Effector CD8-positive, alpha-beta T cell (primary cell): ENCODE measurements at regions not wholly inside any gene's neighbourhood (a gene's known extent, or its start where the extent isn't known, plus 50 kb on each side); places are given as distances from the start of the nearest gene placed in this dataset.

ENCODE experiments used
- DNase-seq: peaks from one replicate; lab custom pipeline; 2025; lab: John Stamatoyannopoulos, UW

- DNase-seq = no peak
Measured at GRCh38 chr10:78298835-78299234, 265.2 kb downstream of the RPS24 start.

GRCh38 chr10:78299851-78300468, 266.3 kb downstream of the RPS24 start:
- DNase-seq = no peak

GRCh38 chr10:78300526-78300925, 266.9 kb downstream of the RPS24 start:
- no peak for DNase-seq

GRCh38 chr10:78301481-78301880, 267.8 kb downstream of the RPS24 start:
- DNase-seq = no peak

GRCh38 chr10:78301891-78302738, 268.5 kb downstream of the RPS24 start:
- no peak for DNase-seq

GRCh38 chr10:78302739-78302988, 269.0 kb downstream of the RPS24 start:
- DNase-seq = no peak

DNA sequence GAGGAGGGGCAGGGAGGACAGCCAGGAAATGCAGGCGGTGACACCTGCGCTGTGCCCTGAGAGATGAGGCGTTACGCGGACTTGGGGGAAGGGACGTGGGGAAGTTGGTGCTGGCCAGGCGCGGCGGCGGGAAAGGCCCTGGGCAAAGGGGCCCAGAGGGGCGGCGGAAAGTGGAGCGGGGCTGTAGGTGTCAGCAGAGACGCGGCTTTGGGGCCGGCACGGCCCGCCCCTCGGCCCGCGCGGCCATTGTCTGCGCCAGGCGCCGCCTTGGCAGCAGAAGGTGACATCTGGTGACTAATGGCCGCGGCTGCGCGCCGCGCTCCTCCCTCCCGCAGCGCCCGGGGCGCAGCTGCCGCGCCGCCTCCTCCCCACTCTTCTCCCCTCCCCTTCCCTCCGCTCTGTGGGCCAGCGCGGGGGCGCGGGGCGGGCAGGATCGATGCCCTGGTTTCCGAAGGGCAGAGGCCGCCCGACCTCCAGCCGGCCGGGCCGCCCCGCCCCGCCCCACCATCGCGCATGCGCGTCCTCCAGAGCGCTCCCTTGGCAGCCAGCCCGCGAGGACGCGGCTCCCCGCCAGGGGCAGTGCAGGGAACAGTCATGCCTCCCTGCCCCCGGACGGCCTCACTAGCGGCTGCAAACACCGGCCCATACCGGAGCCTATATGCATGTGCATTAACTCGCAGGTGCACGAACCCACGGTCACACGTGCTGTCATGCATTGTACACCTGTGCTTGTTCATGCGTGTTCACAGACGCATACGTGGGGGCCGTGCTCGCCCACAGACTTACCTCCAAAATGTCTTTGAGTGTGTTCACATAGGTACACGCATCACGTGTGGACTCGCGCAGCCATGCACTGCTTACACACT, 269.6 kb downstream of the RPS24 start:
- peak; percentile 94 for DNase-seq

- DNase-seq = no peak
Measured at GRCh38 chr10:78304091-78305045, 270.7 kb downstream of the RPS24 start.

DNA sequence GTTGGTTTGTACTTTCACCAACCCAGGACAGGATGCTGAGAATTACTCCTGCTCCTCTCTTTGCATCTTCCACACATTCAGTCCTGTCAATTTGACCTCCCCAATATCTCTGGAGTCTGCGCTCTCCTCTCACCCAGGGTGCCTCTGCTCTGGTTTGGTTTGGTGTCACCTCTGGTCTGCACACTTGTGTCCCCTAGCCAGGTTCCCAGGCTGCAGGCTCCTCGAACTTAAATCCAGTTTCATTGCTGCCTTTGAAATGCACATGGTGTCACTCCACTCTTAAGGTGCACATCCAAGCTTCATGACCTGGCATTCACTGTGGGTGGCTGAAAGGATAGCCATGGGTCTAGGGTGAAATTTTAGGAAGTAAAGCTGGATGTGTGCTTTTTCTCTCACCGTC, 271.6 kb downstream of the RPS24 start:
- DNase-seq = no peak

- no peak for DNase-seq
Measured at GRCh38 chr10:78306358-78306757, 272.7 kb downstream of the RPS24 start.

GRCh38 chr10:78307576-78307975, 273.9 kb downstream of the RPS24 start:
- no peak for DNase-seq

GRCh38 chr10:78309536-78310237, 276.0 kb downstream of the RPS24 start:
- DNase-seq = no peak

GRCh38 chr10:78310481-78311080, 276.9 kb downstream of the RPS24 start:
- no peak for DNase-seq

DNA sequence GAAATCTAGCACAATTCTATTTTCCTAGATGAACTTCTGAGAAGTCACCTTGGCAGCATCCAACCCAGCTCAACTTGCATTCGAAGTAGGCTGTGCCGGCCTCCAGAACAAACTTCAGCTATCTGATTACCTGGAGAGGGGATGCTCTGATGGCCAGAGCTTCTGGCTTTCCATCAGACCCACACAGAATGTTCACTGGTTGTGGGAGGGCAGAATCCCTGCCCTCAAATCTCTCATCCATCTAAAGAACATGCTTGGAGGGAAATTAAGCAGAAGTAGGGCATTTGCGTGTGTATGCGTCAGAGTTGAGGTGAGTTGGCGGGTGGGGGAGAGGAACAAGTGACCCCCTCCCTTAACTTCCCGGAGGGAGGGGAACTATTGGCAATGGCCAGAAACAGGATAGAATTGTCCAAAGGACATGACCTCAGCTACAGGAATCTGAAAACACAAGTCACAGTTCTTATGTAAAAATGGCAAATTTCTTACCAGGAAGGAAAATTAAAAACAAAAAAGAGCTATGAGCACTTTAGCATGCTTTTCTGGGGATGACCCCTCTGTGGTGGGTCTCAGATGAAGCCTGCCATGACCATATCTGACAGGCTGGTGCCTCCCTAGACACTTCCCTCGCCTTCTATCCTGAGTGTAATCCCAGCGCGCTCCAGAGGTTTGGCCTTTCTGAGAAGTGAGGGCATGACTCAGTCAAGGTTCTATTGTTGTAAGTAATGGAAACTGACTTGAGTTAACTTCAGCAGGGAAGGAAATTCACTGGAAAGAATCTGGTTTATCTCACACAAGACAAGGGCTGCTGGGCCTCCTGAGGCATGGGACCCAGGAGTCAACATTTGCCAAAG, 278.8 kb downstream of the RPS24 start:
- no peak for DNase-seq

DNA sequence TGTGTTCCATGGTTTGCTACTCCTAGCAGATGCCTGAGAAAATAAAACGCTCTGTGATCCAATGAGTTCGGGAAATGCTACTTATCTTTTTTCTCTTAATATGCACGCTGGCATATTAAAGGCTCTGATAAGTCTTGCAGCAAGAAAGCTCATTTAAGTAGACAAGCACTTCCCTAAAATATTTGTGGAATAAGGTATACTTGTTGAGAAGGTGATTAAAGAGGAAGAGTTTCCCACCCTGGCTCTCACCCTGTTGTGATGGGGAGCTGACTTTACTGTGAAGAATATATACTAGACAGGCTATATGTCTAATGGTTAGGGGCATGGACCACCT, 279.4 kb downstream of the RPS24 start:
- no peak for DNase-seq

GRCh38 chr10:78313636-78314035, 280.0 kb downstream of the RPS24 start:
- no peak for DNase-seq

- DNase-seq = no peak
Measured at GRCh38 chr10:78314651-78315050, 281.0 kb downstream of the RPS24 start.

DNA sequence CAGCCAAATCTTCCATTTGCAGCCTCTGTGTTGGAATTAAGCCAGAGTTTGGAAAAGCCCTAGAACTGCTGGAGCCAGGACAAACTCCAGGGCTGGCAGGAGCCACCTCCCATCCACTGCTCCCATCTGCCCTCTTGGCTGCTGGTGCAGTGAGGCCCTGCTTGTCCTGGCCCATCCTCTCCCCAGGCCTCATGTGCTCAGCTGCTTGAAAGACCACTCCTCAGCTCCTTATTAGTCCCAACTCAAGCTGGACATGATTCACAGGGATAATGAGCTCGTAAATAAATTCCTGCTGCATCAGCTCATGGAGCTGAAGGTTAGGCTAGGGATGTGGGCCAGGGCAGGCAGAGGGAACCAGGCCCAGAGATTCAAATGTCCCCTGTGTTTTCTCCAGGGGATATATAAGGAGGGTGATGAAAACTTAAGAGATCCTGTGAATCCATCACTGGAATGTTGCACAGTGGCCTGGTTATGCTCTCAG, 282.8 kb downstream of the RPS24 start:
- no peak for DNase-seq

DNA sequence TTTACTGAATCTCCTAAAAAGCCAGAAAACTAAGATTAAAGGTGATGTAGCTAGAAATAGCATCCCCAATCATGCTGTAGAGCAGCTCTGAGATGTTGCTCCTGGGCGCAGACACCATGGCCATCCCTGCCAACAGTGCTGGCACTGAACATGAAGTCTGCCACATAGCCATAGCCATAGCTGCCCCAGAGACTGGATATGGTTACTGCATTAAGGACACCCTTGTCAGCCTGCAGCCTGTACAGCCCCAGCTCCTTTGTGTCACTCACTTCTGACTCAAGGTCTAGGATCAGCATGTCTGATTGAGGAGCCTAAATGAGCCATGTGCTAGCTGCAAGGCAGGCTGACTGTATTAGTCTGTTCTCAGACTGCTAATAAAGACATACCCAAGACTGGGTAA, 284.6 kb downstream of the RPS24 start:
- DNase-seq = no peak

DNA sequence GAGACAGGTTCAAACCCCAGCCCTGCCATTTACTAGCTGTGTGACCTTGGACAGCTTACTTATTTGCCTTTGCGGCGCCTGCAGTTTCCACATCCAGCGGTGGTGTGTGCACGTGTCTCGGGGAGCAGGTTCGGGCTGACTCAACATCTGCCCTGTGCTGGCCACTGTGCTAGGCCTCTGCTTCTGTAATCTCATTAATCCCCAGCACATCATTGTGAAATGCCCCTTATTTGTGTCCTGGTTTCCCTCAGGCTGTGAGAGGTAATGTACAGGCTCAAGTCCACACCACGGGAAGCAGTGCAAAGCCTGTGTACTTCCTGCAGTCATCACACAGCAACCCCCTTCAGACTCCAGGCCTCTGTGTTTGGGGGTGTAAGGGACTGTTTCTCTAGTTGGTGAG, 285.7 kb downstream of the RPS24 start:
- DNase-seq = no peak
